AG09309 (cell line): ENCODE measurements at regions not wholly inside any gene's neighbourhood (a gene's known extent, or its start where the extent isn't known, plus 50 kb on each side); places are given as distances from the start of the nearest gene placed in this dataset.

ENCODE experiments used
- DNase-seq: peaks from one replicate; pipeline ENCODE4 v3.0.0-alpha.2; 2010; ENCODE audit warnings: low read depth
- H3K4me3 ChIP-seq: 2 replicates; pipeline ENCODE4 v1.5.1; 2011; ENCODE audit warnings: mild to moderate bottlenecking, low read depth, low read length, moderate library complexity; ENCODE audit not compliant: control insufficient read depth
- CTCF ChIP-seq: IDR thresholded peaks from 2 replicates; pipeline ENCODE4 v1.5.1; 2011; ENCODE audit warnings: mild to moderate bottlenecking, low read depth, low read length, inconsistent platforms; ENCODE audit not compliant: insufficient read depth, control insufficient read depth; ENCODE audit errors: missing control alignments

- no peak for TF ChIP-seq CTCF
- H3K4me3 ChIP-seq = no peak overlapping the region
- no peak for DNase-seq
Observed at GRCh38 chr4:115660465-115660864, 547.0 kb upstream of the NDST4 start.

DNA sequence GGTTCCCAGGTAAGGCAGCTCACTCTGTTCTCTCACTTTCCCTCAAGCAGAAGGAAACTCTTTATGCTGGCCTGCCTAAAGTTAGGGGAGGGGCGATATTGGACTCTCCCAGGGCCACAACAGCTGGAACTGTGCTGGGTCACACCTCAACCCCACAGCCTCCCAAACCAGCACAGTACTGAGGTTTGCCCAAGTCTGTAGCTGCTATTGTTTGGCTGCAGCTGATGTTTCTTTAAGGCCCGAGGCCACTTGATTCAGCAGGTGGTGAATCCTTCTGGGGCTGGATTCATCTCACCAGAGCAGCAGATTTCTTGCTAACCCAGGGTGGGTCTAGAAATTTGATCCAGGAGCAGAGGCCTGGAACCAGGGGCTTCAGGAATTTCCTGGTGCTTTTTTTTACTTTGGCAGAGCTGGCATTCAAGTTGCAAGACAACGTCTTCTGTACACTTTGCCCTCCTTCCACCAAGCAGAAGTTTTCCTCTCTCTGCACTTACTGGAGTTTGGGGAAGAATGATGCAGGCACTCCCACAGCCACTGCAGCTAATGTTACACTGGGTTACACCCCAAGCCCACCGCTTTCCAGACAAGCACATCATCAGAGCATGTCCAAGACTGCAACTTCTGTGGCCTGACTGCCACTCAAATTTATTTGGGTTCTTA, 544.7 kb upstream of the NDST4 start:
- DNase-seq = no peak
- TF ChIP-seq CTCF = no peak
- H3K4me3 ChIP-seq = no peak overlapping the region

DNA sequence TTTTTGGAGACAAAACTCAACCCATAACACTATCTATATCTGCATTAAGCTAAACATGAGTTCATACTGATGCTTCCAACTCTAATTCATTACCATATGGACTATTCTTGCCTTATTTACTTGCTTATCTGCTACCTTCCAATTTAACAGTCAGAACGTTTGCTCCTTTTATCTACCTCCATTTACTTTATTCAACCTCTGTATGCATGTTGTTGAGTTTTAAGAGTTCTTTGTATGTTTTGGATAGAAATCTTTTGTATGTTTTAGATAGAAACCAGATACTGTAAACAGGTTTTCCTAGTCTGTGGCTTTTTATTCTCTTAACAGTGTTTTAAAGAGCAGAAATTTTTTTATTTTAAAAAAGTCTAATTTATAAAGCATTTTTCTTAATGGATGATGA, 542.2 kb upstream of the NDST4 start:
- H3K4me3 ChIP-seq = no peak overlapping the region
- DNase-seq = no peak
- no peak for TF ChIP-seq CTCF

GRCh38 chr4:115648786-115649185, 535.4 kb upstream of the NDST4 start:
- no peak for TF ChIP-seq CTCF

DNA sequence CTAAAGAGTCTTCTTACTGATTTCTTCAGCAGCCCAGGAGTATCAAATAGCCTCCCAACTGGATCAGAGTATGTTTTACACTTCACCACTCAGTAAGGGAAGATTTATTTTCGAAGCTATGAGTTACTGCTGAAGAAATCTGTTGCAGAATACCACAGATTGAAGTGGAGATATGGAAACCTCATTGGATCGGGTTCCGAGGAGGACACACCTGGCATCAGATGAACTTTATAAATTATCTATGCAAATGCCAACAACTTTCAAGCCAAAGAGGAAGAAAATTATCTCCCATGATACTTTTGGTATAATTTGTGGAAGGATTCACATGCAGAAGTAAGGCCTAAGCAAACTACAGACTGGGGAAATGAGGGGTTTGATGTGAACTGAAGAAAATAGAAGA, 515.9 kb upstream of the NDST4 start:
- TF ChIP-seq CTCF = no peak
- DNase-seq = no peak
- H3K4me3 ChIP-seq = no peak overlapping the region

More at GRCh38 chr4:115648786-115649185, 535.4 kb upstream of the NDST4 start:
- DNase-seq = no peak
- no peak overlapping the region for H3K4me3 ChIP-seq

GRCh38 chr4:115609631-115610030, 496.2 kb upstream of the NDST4 start:
- no peak for TF ChIP-seq CTCF
- no peak for DNase-seq
- H3K4me3 ChIP-seq = no peak overlapping the region
